ENCODE measurements at regions not wholly inside any gene's neighbourhood (a gene's known extent, or its start where the extent isn't known, plus 50 kb on each side); places are given as distances from the start of the nearest gene placed in this dataset.
A peak's percentile ranks its signal among the peaks of the same experiment; 100 is the strongest.

GRCh38 chr5:142491270-142491669, 166.4 kb upstream of the SPRY4 start:
- H3K79me2 ChIP-seq (ENCODE audit: low read length) = no peaks in the 10 kb centered on the region
- CTCF ChIA-PET = no interaction called here
- no peak overlapping the region for H3K27ac ChIP-seq (ENCODE audit: low read length)
- H3K9me3 ChIP-seq (ENCODE audit: low read length) = no peaks in the 10 kb centered on the region
- H3K4me3 ChIP-seq (ENCODE audit: low read length) = no peak overlapping the region
- ATAC-seq (no peak), DNase-seq (no peak)
- H3K9me2 ChIP-seq (replicated peaks; ENCODE audit: low read length) = no peaks in the 10 kb centered on the region
- no peaks in the 10 kb centered on the region for H3K4me1 ChIP-seq (ENCODE audit: insufficient read depth, low read length)
- H2AFZ ChIP-seq (ENCODE audit: low read length) = no peak overlapping the region
- no peak for TF ChIP-seq EZH2 (IDR thresholded peaks at IDR 0.05; ENCODE audit: low read length, unreplicated experiment)
- TF ChIP-seq EZH2phosphoT487 (IDR thresholded peaks at IDR 0.05; ENCODE audit: borderline replicate concordance, low read length) = no peak
- no peak for TF ChIP-seq CTCF (conservative IDR thresholded peaks at IDR 0.05; ENCODE audit: low read depth, low read length)
- H3K36me3 ChIP-seq (ENCODE audit: low read depth, low read length) = no peaks in the 10 kb centered on the region
- POLR2A ChIA-PET (ENCODE audit: unreplicated experiment) = no interaction called here
- no TSS peak for BruUV-seq (replicated peaks)
- no peaks in the 10 kb centered on the region for H4K20me1 ChIP-seq (ENCODE audit: low read length)
- H3K4me2 ChIP-seq (ENCODE audit: low read length) = no peak overlapping the region
- intact Hi-C loops (cut with micrococcal nuclease) = no loop called here
- no peaks in the 10 kb centered on the region for H3F3A ChIP-seq (ENCODE audit: low read length, unreplicated experiment)
- H3K27me3 ChIP-seq (ENCODE audit: low read length) = no peaks in the 10 kb centered on the region
- no peak overlapping the region for H3K9ac ChIP-seq (ENCODE audit: low read length)

- Histone ChIP-seq H3K9me3 (ENCODE audit: low read length) (no peaks in the 10 kb centered on the region), H3K9ac (ENCODE audit: low read length) (no peak overlapping the region), H4K20me1 (ENCODE audit: low read length) (no peaks in the 10 kb centered on the region), H3K27me3 (ENCODE audit: low read length) (no peaks in the 10 kb centered on the region), H3F3A (ENCODE audit: low read length, unreplicated experiment) (no peaks in the 10 kb centered on the region), H3K27ac (ENCODE audit: low read length) (no peak overlapping the region), H3K4me3 (ENCODE audit: low read length) (no peak overlapping the region), H2AFZ (ENCODE audit: low read length) (no peak overlapping the region), H3K4me1 (ENCODE audit: insufficient read depth, low read length) (no peaks in the 10 kb centered on the region), H3K9me2 (replicated peaks; ENCODE audit: low read length) (no peaks in the 10 kb centered on the region), H3K79me2 (ENCODE audit: low read length) (no peaks in the 10 kb centered on the region), H3K36me3 (ENCODE audit: low read depth, low read length) (no peaks in the 10 kb centered on the region), H3K4me2 (ENCODE audit: low read length) (no peak overlapping the region)
- no TSS peak for BruUV-seq (replicated peaks)
- intact Hi-C loops (cut with micrococcal nuclease) = no loop called here
- ChIA-PET CTCF (no interaction called here), POLR2A (ENCODE audit: unreplicated experiment) (no interaction called here)
- peak; percentile 3 for DNase-seq
- ATAC-seq = no peak
- TF ChIP-seq EZH2 (IDR thresholded peaks at IDR 0.05; ENCODE audit: low read length, unreplicated experiment) (no peak), EZH2phosphoT487 (IDR thresholded peaks at IDR 0.05; ENCODE audit: borderline replicate concordance, low read length) (no peak), CTCF (conservative IDR thresholded peaks at IDR 0.05; ENCODE audit: low read depth, low read length) (no peak)
Observed at GRCh38 chr5:142486581-142486980, 161.8 kb upstream of the SPRY4 start.

GRCh38 chr5:142486020-142486419, 161.2 kb upstream of the SPRY4 start:
- intact Hi-C loops (cut with micrococcal nuclease) = no loop called here
- Histone ChIP-seq H3K9me2 (replicated peaks; ENCODE audit: low read length) (no peaks in the 10 kb centered on the region), H3K27ac (ENCODE audit: low read length) (no peak overlapping the region), H3K4me2 (ENCODE audit: low read length) (no peak overlapping the region), H3F3A (ENCODE audit: low read length, unreplicated experiment) (no peaks in the 10 kb centered on the region), H3K9ac (ENCODE audit: low read length) (no peak overlapping the region), H3K27me3 (ENCODE audit: low read length) (no peaks in the 10 kb centered on the region), H4K20me1 (ENCODE audit: low read length) (no peaks in the 10 kb centered on the region), H3K36me3 (ENCODE audit: low read depth, low read length) (no peaks in the 10 kb centered on the region), H3K9me3 (ENCODE audit: low read length) (no peaks in the 10 kb centered on the region), H3K79me2 (ENCODE audit: low read length) (no peaks in the 10 kb centered on the region), H3K4me1 (ENCODE audit: insufficient read depth, low read length) (no peaks in the 10 kb centered on the region), H3K4me3 (ENCODE audit: low read length) (no peak overlapping the region), H2AFZ (ENCODE audit: low read length) (no peak overlapping the region)
- no peak for ATAC-seq
- no peak for DNase-seq
- TF ChIP-seq EZH2phosphoT487 (IDR thresholded peaks at IDR 0.05; ENCODE audit: borderline replicate concordance, low read length) = no peak
- no peak for TF ChIP-seq EZH2 (IDR thresholded peaks at IDR 0.05; ENCODE audit: low read length, unreplicated experiment)
- no peak for TF ChIP-seq CTCF (conservative IDR thresholded peaks at IDR 0.05; ENCODE audit: low read depth, low read length)
- BruUV-seq (replicated peaks) = no TSS peak
- ChIA-PET POLR2A (ENCODE audit: unreplicated experiment) (no interaction called here), CTCF (no interaction called here)

Data from PC-3 (cell line).